Ishikawa (cell line): ENCODE measurements at regions not wholly inside any gene's neighbourhood (a gene's known extent, or its start where the extent isn't known, plus 50 kb on each side); places are given as distances from the start of the nearest gene placed in this dataset.

Experiments
- CEBPB ChIP-seq: IDR thresholded peaks from 2 replicates; pipeline ENCODE4 v1.6.1; 2012
- CREB1 ChIP-seq: IDR thresholded peaks from 2 replicates; pipeline ENCODE4 v1.6.1; 2012; ENCODE audit warnings: low read depth
- EGR1 ChIP-seq: IDR thresholded peaks from 2 replicates; pipeline ENCODE4 v1.6.1; 2012
- EP300 ChIP-seq: IDR thresholded peaks from 2 replicates; pipeline ENCODE4 v1.6.1; 2012; ENCODE audit warnings: borderline replicate concordance
- FOXM1 ChIP-seq: IDR thresholded peaks from 2 replicates; pipeline ENCODE4 v1.6.1; 2012; ENCODE audit warnings: low read depth, borderline replicate concordance
- MAX ChIP-seq: IDR thresholded peaks from 2 replicates; pipeline ENCODE4 v1.6.1; 2012
- NFIC ChIP-seq: IDR thresholded peaks from 2 replicates; pipeline ENCODE4 v1.6.1; 2012
- RAD21 ChIP-seq: IDR thresholded peaks from 2 replicates; pipeline ENCODE4 v1.6.1; 2012; ENCODE audit warnings: low read depth
- REST ChIP-seq: IDR thresholded peaks from 2 replicates; pipeline ENCODE4 v1.6.1; 2012; ENCODE audit warnings: low read depth, mild to moderate bottlenecking
- TAF1 ChIP-seq: IDR thresholded peaks from 2 replicates; pipeline ENCODE4 v1.6.1; 2012; ENCODE audit warnings: low read depth, mild to moderate bottlenecking
- TCF12 ChIP-seq: IDR thresholded peaks from 2 replicates; pipeline ENCODE4 v1.6.1; 2012; ENCODE audit warnings: low read depth
- TEAD4 ChIP-seq: IDR thresholded peaks from 2 replicates; pipeline ENCODE4 v1.6.1; 2012
- USF1 ChIP-seq: IDR thresholded peaks from 2 replicates; pipeline ENCODE4 v1.6.1; 2012
- YY1 ChIP-seq: IDR thresholded peaks from 2 replicates; pipeline ENCODE4 v1.6.1; 2012; ENCODE audit warnings: low read depth
- ZBTB7A ChIP-seq: IDR thresholded peaks from 2 replicates; pipeline ENCODE4 v1.6.1; 2012; ENCODE audit warnings: low read depth

- TF ChIP-seq CEBPB, result no peak
- no peak for TF ChIP-seq CREB1
- TF ChIP-seq TAF1, result no peak
- TF ChIP-seq RAD21, result no peak
- no peak for TF ChIP-seq MAX
- no peak for TF ChIP-seq NFIC
- TF ChIP-seq USF1, result no peak
- no peak for TF ChIP-seq REST
- TF ChIP-seq TEAD4, result no peak
- TF ChIP-seq EGR1, result no peak
Observed at GRCh38 chr11:134837166-134837886, 425.3 kb upstream of the B3GAT1 start.

GRCh38 chr11:134836561-134836960, 424.5 kb upstream of the B3GAT1 start:
- TF ChIP-seq EP300 (no peak), EGR1 (no peak), REST (no peak), CREB1 (no peak), MAX (no peak), ZBTB7A (no peak), YY1 (no peak), TEAD4 (no peak), FOXM1 (no peak), TCF12 (no peak), CEBPB (no peak), USF1 (no peak), RAD21 (no peak), NFIC (no peak), TAF1 (no peak)

- TF ChIP-seq USF1, result no peak
- no peak for TF ChIP-seq MAX
- no peak for TF ChIP-seq CREB1
- TF ChIP-seq RAD21, result no peak
- no peak for TF ChIP-seq YY1
- TF ChIP-seq EGR1, result no peak
- TF ChIP-seq ZBTB7A, result no peak
- no peak for TF ChIP-seq FOXM1
- TF ChIP-seq TAF1, result no peak
- TF ChIP-seq CEBPB, result no peak
- TF ChIP-seq NFIC, result no peak
- no peak for TF ChIP-seq EP300
- TF ChIP-seq REST, result no peak
- no peak for TF ChIP-seq TCF12
- TF ChIP-seq TEAD4, result no peak
Observed at GRCh38 chr11:134835561-134835960, 423.5 kb upstream of the B3GAT1 start.

GRCh38 chr11:134830312-134830711, 418.3 kb upstream of the B3GAT1 start:
- TF ChIP-seq USF1 (no peak), YY1 (no peak), TCF12 (no peak), NFIC (no peak), FOXM1 (no peak), TAF1 (no peak), EP300 (no peak), MAX (no peak), REST (no peak), RAD21 (no peak), CEBPB (no peak), ZBTB7A (no peak)
